Fibroblast of mammary gland (primary cell): ENCODE measurements at regions not wholly inside any gene's neighbourhood (a gene's known extent, or its start where the extent isn't known, plus 50 kb on each side); places are given as distances from the start of the nearest gene placed in this dataset.

ENCODE experiments used
- DNase-seq: peaks from one replicate; pipeline ENCODE4 v3.0.0-alpha.2; 2010; ENCODE audit warnings: low read depth
- H3K4me3 ChIP-seq: 2 replicates; pipeline ENCODE4 v1.5.1; 2011; ENCODE audit warnings: low read depth, mild to moderate bottlenecking, low read length, moderate library complexity; ENCODE audit not compliant: control insufficient read depth
- TF ChIP-seq, protein P1 (sequence below): conservative IDR thresholded peaks from 2 replicates; pipeline ENCODE4 v1.5.1; 2011; ENCODE audit warnings: low read depth, low read length, inconsistent platforms; ENCODE audit not compliant: control insufficient read depth, insufficient read depth

DNA sequence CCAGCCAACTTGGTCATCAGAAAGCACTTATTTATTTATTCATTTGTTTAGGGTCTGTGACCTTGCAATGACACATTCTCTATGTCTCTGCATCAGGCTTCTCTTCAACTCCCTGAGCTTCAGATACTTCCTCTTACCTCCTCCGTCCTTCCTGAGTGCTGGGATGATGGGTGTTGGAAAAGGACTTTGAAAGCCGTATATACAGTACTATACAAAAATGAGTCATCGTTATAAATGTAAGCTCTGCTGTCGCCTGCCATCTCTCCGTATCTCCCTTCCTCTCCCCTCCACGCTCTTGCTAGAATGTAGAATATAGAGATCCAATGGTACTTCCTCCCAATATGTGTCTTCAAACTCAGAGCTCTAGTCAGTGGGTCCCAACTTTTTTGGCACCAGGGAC lies 91.9 kb upstream of the SALL4 start:
- TF ChIP-seq, protein P1, sequence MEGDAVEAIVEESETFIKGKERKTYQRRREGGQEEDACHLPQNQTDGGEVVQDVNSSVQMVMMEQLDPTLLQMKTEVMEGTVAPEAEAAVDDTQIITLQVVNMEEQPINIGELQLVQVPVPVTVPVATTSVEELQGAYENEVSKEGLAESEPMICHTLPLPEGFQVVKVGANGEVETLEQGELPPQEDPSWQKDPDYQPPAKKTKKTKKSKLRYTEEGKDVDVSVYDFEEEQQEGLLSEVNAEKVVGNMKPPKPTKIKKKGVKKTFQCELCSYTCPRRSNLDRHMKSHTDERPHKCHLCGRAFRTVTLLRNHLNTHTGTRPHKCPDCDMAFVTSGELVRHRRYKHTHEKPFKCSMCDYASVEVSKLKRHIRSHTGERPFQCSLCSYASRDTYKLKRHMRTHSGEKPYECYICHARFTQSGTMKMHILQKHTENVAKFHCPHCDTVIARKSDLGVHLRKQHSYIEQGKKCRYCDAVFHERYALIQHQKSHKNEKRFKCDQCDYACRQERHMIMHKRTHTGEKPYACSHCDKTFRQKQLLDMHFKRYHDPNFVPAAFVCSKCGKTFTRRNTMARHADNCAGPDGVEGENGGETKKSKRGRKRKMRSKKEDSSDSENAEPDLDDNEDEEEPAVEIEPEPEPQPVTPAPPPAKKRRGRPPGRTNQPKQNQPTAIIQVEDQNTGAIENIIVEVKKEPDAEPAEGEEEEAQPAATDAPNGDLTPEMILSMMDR: no peak
- no peak overlapping the region for H3K4me3 ChIP-seq
- no peak for DNase-seq

DNA sequence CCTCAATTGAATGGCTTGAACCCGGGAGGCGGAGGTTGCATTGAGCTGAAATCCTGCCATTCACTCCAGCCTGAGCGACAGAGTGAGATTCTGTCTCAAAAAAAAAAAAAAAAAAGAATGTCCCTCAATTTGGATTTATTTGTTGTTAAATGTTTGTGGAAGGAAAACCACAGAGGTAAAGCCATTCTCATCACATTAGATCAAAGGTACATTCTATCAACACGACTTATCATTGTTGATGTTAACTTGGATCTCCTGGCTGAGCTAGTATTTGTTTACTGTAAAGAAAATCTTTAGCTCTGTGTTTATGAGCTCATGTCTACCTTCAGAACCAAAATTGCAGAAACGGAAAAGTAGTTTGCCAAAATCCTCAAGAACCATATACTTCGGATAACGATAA lies 91.4 kb upstream of the SALL4 start:
- TF ChIP-seq, protein P1: no peak
- no peak for DNase-seq
- no peak overlapping the region for H3K4me3 ChIP-seq

DNA sequence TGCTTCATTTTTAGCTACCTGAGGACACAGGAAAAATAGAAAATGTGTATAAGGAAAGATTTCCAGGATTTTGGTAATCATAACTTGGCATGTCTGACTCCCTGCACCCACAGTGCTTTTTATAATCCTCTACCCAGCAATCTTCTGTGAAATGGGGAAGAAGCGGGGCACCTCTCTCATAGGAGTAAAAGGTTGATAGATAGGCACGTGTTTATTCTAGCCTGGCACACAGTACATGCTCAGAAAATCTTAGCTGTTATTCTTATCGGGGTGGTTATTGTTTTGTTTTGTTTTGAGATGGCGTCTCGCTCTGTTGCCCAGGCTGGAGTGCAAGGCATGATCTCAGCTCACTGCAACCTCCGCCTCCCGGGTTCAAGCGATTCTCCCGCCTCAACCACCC lies 87.7 kb upstream of the SALL4 start:
- TF ChIP-seq, protein P1: no peak
- no peak for DNase-seq

DNA sequence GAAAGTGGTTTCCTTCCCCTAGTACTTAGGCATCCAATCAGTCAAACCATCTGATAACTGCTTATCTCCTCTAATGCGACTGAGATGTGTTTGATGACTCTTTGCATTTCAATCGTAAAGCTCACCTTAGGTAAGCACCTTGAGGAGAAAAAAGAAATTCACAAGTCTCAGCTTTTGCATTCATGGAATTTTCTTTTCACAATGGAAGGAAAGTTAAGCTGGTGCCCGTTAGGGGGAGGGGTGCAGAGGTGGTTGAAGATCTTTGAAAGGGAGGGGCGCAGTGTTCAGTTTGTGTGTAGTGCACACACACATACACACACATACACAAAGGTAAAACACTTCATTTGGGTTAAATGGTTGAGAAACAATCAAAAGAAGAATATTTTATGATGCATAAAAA lies 87.1 kb upstream of the SALL4 start:
- TF ChIP-seq, protein P1: no peak
- DNase-seq: no peak
- H3K4me3 ChIP-seq: no peak overlapping the region

More for the DNA sequence above, 87.7 kb upstream of the SALL4 start:
- H3K4me3 ChIP-seq: no peak overlapping the region

- no peak for DNase-seq
- TF ChIP-seq, protein P1: no peak
- no peak overlapping the region for H3K4me3 ChIP-seq
Measured at GRCh38 chr20:51888291-51888690, 86.0 kb upstream of the SALL4 start.

DNA sequence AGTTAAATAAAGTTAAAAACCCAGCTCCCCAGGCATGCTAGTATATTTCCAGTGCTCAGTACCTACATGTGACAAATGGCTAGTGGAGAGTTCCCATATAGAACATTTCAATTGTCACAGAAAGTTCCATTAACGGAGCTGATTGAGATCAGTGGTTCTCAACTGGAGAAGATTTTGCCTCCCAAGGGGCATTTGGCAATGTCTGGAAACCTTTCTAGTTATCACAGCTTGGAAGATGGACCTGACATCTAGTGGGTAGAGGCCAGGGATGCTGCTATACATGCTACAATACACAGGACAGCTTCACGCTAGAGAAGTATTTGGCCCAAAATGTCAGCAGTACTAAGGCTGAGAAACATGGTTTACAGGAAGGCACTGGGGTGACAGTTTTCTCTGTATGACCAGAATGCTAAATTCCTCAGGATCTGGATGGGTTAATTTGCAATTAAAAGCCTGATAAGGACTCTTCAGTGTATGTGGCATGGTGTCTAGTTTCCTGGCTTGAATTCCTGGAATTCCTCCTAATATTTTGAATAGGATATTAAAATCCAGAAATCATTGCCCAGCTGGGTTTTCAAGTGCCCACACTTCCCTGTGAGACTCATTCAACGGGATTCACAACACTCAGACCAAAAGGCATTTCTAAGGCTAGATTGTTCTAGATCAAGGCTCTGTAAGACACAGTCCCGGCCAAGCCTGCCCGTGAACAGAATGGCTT lies 84.7 kb upstream of the SALL4 start:
- no peak overlapping the region for H3K4me3 ChIP-seq
- no peak for DNase-seq
- TF ChIP-seq, protein P1: no peak
